SJCRH30 (cell line): ENCODE measurements at regions not wholly inside any gene's neighbourhood (a gene's known extent, or its start where the extent isn't known, plus 50 kb on each side); places are given as distances from the start of the nearest gene placed in this dataset.

Source experiments
- DNase-seq, 2 experiments: peaks; one replicate each; pipeline ENCODE4 v3.0.0-alpha.2; 2015 to 2020
- H3K27ac ChIP-seq: fragments of 250-450 bp; sonication (Bioruptor Pico); 2 replicates; pipeline ENCODE4 v1.5.1; 2020; ENCODE audit warnings: mild to moderate bottlenecking, moderate library complexity
- H3K27me3 ChIP-seq: fragments of 250-450 bp; sonication (Bioruptor Pico); 2 replicates; pipeline ENCODE4 v1.5.1; 2020; ENCODE audit warnings: mild to moderate bottlenecking, moderate library complexity
- H3K36me3 ChIP-seq: fragments of 250-450 bp; sonication (Bioruptor Pico); 2 replicates; pipeline ENCODE4 v1.5.1; 2020; ENCODE audit warnings: mild to moderate bottlenecking, moderate library complexity
- H3K4me1 ChIP-seq: fragments of 250-450 bp; sonication (Bioruptor Pico); 2 replicates; pipeline ENCODE4 v1.5.1; 2020; ENCODE audit warnings: mild to moderate bottlenecking, moderate library complexity
- H3K4me3 ChIP-seq: fragments of 250-450 bp; sonication (Bioruptor Pico); 2 replicates; pipeline ENCODE4 v1.5.1; 2020; ENCODE audit warnings: mild to moderate bottlenecking, moderate library complexity
- H3K9me3 ChIP-seq: fragments of 250-450 bp; sonication (Bioruptor Pico); replicated peaks from 2 replicates; pipeline ENCODE4 v1.5.1; 2020; ENCODE audit warnings: mild to moderate bottlenecking, moderate library complexity

DNA sequence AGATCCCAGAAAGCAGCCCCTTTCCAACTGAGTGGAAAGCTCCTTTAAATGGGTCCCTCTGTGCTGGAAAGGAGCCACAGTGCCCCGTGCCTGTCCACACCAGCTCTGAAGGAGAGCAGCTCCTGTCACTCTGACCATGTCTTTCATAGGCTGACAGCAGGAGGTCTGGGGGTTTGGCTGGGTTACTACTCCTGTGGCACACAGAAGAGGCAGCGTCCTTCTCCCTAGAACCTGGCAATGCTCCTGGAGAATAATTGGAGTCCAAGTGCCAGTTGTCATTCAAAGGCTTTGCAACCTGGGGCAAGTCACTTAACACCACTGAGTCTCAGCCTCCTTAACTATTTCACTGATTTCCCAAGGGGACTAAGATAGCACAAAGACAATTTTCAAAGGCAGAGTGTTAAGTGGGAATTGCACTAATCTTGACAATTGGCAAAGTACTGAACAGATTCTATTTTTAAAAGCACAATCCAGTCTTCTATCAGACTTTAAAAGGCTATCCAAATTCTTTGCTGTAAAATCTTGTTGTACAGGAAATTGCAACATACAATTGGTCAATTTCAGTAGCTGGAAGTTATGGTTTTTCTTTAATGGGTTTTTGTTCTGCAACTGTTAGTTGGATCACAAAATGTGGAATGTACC, 457.2 kb downstream of the KIF16B start:
- Histone ChIP-seq H3K27ac (no peak overlapping the region), H3K4me1 (no peaks in the 10 kb centered on the region), H3K9me3 (0 out of 2 replicates have a peak, but pooled peaks cover 2% of the 10 kb centered on the region), H3K36me3 (no peaks in the 10 kb centered on the region), H3K4me3 (no peak overlapping the region), H3K27me3 (no peaks in the 10 kb centered on the region)
- DNase-seq = no peak

DNA sequence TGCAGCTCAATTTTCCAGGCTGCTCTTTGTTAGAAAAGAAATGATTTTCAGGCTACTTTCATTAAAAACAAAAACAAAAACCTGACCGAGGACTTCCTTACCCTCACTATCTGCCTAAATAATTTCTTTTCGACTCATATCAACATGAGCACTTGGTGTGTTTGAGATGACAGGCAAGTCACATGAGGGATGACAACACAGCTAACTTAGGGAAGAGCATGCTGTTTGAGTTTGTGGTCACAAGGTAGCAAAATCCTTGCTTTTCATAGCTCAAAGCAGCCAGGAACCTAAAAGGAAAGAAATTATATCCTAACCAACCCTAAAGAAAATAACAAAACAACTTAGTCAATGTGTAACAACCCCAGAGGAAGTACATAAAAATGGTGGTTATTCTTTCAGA, 459.5 kb downstream of the KIF16B start:
- Histone ChIP-seq H3K36me3 (no peaks in the 10 kb centered on the region), H3K27me3 (no peaks in the 10 kb centered on the region), H3K27ac (no peak overlapping the region), H3K4me3 (no peak overlapping the region), H3K4me1 (no peaks in the 10 kb centered on the region), H3K9me3 (no peaks in the 10 kb centered on the region)
- no peak for DNase-seq

DNA sequence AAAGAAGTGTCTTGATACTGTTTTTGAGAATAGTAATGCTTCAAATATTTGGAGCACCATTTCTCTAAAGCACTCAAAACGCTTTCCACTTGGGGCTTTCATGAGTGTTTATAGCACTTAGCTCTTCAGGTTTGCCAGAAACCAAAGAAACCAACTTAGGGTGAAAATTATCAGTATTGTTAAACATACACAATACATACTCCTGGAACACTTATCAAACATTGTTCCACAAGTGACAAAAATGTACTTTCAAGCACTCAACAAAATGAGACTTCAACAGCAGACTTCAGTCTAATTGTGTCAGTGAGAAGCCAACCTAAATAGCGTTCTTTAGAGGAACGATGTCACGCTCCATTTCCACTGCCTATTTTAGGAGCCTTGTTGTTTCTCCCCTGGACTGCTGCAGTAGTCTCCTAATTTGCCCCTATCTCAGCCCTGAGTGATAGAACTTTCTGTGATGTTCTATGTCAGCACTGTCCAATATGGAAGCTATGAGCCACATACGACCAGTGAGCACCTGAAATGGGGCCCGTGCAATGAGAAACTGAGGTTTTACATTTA, 461.3 kb downstream of the KIF16B start:
- H3K4me1 ChIP-seq = no peaks in the 10 kb centered on the region

DNA sequence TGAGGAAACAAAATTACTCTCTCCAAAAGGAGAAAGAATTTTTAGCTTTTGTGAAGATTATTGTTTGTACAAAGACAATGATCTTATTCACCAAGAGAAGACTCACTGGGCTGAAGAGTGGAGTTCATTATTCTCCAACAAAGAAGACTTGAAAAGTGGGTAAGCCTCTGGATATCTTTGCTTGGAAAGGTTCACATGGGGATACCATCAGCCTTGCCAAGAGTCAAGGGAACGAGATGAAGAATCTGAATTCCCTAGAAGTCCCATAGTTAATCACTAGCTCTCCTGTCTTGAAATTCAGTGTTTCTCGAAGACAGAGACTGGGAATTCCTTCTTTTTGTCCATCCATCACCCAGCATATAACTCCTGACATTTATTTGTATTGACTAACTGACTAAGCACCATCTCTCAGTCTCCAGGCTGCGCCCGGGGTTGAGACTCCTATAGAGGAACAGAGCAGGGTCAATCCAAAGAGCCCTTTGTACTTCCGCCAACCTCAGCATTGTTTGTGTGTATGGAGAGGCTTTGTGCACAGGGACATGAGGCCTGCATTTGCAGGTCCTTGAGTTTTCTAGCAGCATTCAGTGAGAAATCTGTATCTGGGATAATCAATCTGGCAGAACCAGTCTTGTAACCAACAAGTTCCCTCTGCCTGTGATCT, 461.9 kb downstream of the KIF16B start:
- H3K4me3 ChIP-seq = no peak overlapping the region

More for the DNA sequence above, 461.3 kb downstream of the KIF16B start:
- no peak for DNase-seq
- Histone ChIP-seq H3K27me3 (no peaks in the 10 kb centered on the region), H3K4me3 (no peak overlapping the region), H3K27ac (no peak overlapping the region), H3K9me3 (no peaks in the 10 kb centered on the region), H3K36me3 (no peaks in the 10 kb centered on the region)

DNA sequence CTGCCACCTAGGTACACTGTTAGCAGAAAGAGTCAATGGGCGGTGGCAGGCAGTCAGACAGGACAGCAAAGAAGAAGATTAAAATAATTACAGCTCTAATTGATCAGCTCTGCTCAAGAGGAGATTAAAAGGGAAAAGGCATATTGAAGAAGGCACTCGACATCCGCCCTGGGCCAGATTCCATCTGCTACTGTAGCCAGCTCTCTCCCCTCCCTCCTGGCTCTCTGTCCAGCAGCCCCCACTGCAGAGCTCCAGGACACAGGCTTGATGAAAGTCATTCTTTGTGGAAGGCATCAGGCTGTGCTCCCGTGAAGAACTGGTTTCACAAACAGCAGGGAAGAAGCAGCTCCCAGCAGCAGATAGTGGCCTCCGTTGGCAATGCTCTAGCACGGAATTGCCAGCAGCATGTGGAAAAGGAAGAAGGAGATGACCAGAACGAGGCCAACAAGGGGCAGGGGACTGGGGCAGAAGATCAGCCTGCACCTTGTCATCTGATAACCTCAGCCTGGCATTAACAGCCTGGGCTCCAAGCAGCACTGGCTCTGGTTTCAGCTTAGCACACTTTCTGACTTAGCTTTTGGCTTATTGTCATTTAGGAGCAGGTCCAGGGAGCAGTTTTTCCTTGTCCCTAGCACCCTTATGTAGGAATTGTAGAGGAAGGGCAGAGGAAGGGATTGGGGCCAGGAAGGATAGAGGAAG, 465.9 kb downstream of the KIF16B start:
- Histone ChIP-seq H3K27me3 (no peaks in the 10 kb centered on the region), H3K9me3 (no peaks in the 10 kb centered on the region), H3K36me3 (no peaks in the 10 kb centered on the region), H3K4me1 (no peaks in the 10 kb centered on the region), H3K27ac (no peak overlapping the region), H3K4me3 (no peak overlapping the region)
- DNase-seq = no peak

More for the DNA sequence above, 461.9 kb downstream of the KIF16B start:
- H3K4me1 ChIP-seq = no peaks in the 10 kb centered on the region
- no peak overlapping the region for H3K27ac ChIP-seq
- no peak for DNase-seq
- H3K36me3 ChIP-seq = no peaks in the 10 kb centered on the region
- no peaks in the 10 kb centered on the region for H3K9me3 ChIP-seq
- no peaks in the 10 kb centered on the region for H3K27me3 ChIP-seq

DNA sequence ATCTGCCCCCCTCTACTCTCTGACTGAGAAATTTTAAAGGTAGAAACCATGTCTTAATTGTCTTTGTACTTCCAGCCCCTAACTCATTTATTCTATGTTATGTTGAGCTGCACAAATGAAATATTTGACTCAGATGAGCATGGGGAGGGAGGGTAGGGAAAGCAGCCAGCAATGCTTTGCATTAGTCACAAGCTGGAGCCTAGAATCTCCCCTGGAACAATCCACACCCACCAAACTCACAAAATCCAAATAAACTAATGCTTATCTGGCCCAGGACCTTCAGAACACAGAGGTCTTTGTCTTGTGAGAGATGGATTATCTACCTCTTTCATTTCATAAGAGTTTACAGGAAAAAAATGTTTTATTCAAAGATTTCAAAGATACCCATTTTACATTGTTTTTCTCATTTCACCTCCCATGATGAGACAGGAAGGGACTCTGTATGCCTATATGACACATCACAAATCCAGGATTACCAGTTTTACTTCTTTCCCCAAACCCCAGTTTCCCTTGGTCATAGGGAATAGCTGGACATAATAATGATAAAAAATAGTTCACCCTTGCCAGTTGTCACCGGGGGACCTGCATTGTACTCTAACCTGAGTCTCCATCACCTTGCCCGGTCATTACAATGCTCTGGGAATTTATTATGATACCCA, 466.9 kb downstream of the KIF16B start:
- no peak for DNase-seq
- H3K4me1 ChIP-seq = no peaks in the 10 kb centered on the region
- H3K4me3 ChIP-seq = no peak overlapping the region
- H3K27ac ChIP-seq = no peak overlapping the region
- no peaks in the 10 kb centered on the region for H3K27me3 ChIP-seq
- H3K9me3 ChIP-seq = no peaks in the 10 kb centered on the region
- no peaks in the 10 kb centered on the region for H3K36me3 ChIP-seq

DNA sequence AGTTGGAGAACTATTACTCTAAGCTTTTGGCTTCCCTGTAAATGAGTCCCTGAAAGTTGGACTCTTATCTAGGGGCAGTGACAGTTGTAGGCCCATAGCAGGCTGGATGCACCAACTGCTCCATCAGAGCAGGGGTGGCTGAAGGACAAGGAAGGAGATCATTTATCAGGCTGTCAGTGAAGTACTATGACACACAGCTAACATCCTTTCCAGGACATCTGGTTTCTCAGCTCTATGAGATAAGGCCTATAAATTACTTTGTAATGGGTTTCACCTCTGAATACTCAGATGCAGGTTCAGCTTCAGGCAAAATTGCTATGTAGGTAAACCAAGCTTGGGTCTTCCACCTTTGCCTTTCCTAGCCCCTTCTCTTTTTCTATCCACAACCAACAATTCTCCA, 468.5 kb downstream of the KIF16B start:
- H3K4me1 ChIP-seq = no peaks in the 10 kb centered on the region
- H3K27me3 ChIP-seq = no peaks in the 10 kb centered on the region
- no peaks in the 10 kb centered on the region for H3K9me3 ChIP-seq
- H3K36me3 ChIP-seq = no peaks in the 10 kb centered on the region
- no peak overlapping the region for H3K27ac ChIP-seq
- DNase-seq = no peak
- H3K4me3 ChIP-seq = no peak overlapping the region
